GM23338 (cell line): ENCODE measurements at regions not wholly inside any gene's neighbourhood (a gene's known extent, or its start where the extent isn't known, plus 50 kb on each side); places are given as distances from the start of the nearest gene placed in this dataset.

Experiments used
- CREB1 ChIP-seq: fragments of 250-450 bp; sonication (Bioruptor Pico); IDR thresholded peaks from 2 replicates; pipeline ENCODE4 v1.5.0; 2020; ENCODE audit warnings: low read depth, mild to moderate bottlenecking, moderate library complexity
- EZH2 ChIP-seq: fragments of 200-600 bp; sonication (generic); IDR thresholded peaks from one replicate; pipeline ENCODE4 v1.8.0; 2017; ENCODE audit warnings: antibody characterized with exemption, mild to moderate bottlenecking, low read depth; ENCODE audit not compliant: unreplicated experiment
- EZH2phosphoT487 ChIP-seq: fragments of 200-600 bp; sonication (generic); IDR thresholded peaks from one replicate; pipeline ENCODE4 v1.8.1; 2018; ENCODE audit warnings: antibody characterized with exemption; ENCODE audit not compliant: unreplicated experiment
- POLR2AphosphoS5 ChIP-seq: IDR thresholded peaks from 2 replicates; pipeline ENCODE4 v1.6.1; 2016; ENCODE audit warnings: antibody characterized with exemption, low read depth
- ZNF114 ChIP-seq: fragments of 250-450 bp; sonication (Bioruptor Pico); IDR thresholded peaks from 2 replicates; pipeline ENCODE4 v1.5.0; 2020; ENCODE audit warnings: mild to moderate bottlenecking, moderate library complexity
- ZNF331 ChIP-seq: fragments of 250-450 bp; sonication (Bioruptor Pico); IDR thresholded peaks from 2 replicates; pipeline ENCODE4 v1.5.0; 2020; ENCODE audit warnings: low read depth, mild to moderate bottlenecking, moderate library complexity
- TF ChIP-seq, protein P1 (sequence below), 2 experiments: fragments of 200-600 bp in 1 of 2; sonication (generic) in 1 of 2; conservative IDR thresholded peaks; 2 replicates each; pipeline versions ENCODE4 v1.5.1 to v1.6.1; 2016 to 2017; ENCODE audit warnings: antibody characterized with exemption in 2 of 2, low read depth in 2 of 2, mild to moderate bottlenecking in 2 of 2, moderate library complexity in 1 of 2
- TF ChIP-seq, protein P2 (sequence below): IDR thresholded peaks from one replicate; pipeline ENCODE4 v1.6.1; 2018; ENCODE audit warnings: antibody characterized with exemption; ENCODE audit not compliant: unreplicated experiment
- TF ChIP-seq, protein P3 (sequence below): IDR thresholded peaks from 2 replicates; pipeline ENCODE4 v1.6.1; 2016; ENCODE audit warnings: antibody characterized with exemption

DNA sequence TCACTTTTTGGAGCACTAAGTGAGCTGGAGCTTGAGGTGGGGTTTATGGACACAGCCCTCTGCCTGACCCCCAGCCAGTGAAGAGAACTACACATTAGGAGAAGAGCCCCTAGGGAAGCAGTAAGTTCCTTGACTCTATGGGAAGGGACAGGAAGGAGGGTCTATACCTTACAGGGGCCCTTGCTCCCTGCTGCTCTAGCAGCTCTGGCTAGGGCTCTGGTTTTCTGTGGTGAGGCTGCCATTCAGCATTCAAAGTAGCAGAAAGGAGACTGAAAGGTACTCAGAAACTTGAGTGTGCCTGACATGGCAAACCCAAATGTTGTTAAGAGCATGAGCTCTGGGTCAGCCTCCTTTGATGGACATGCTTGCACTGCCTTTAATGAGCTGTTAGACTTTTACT lies 144.0 kb upstream of the KIT start:
- TF ChIP-seq, protein P1, sequence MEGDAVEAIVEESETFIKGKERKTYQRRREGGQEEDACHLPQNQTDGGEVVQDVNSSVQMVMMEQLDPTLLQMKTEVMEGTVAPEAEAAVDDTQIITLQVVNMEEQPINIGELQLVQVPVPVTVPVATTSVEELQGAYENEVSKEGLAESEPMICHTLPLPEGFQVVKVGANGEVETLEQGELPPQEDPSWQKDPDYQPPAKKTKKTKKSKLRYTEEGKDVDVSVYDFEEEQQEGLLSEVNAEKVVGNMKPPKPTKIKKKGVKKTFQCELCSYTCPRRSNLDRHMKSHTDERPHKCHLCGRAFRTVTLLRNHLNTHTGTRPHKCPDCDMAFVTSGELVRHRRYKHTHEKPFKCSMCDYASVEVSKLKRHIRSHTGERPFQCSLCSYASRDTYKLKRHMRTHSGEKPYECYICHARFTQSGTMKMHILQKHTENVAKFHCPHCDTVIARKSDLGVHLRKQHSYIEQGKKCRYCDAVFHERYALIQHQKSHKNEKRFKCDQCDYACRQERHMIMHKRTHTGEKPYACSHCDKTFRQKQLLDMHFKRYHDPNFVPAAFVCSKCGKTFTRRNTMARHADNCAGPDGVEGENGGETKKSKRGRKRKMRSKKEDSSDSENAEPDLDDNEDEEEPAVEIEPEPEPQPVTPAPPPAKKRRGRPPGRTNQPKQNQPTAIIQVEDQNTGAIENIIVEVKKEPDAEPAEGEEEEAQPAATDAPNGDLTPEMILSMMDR (conservative IDR thresholded peaks at IDR 0.05; ENCODE audit: low read depth in 2 of 2), result no peak
- TF ChIP-seq EZH2phosphoT487 (no peak), POLR2AphosphoS5 (no peak), EZH2 (no peak), ZNF331 (no peak), ZNF114 (CRISPR knock-in tag) (no peak), CREB1 (CRISPR knock-in tag) (no peak)
- TF ChIP-seq, protein P2, sequence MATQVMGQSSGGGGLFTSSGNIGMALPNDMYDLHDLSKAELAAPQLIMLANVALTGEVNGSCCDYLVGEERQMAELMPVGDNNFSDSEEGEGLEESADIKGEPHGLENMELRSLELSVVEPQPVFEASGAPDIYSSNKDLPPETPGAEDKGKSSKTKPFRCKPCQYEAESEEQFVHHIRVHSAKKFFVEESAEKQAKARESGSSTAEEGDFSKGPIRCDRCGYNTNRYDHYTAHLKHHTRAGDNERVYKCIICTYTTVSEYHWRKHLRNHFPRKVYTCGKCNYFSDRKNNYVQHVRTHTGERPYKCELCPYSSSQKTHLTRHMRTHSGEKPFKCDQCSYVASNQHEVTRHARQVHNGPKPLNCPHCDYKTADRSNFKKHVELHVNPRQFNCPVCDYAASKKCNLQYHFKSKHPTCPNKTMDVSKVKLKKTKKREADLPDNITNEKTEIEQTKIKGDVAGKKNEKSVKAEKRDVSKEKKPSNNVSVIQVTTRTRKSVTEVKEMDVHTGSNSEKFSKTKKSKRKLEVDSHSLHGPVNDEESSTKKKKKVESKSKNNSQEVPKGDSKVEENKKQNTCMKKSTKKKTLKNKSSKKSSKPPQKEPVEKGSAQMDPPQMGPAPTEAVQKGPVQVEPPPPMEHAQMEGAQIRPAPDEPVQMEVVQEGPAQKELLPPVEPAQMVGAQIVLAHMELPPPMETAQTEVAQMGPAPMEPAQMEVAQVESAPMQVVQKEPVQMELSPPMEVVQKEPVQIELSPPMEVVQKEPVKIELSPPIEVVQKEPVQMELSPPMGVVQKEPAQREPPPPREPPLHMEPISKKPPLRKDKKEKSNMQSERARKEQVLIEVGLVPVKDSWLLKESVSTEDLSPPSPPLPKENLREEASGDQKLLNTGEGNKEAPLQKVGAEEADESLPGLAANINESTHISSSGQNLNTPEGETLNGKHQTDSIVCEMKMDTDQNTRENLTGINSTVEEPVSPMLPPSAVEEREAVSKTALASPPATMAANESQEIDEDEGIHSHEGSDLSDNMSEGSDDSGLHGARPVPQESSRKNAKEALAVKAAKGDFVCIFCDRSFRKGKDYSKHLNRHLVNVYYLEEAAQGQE, result no peak
- TF ChIP-seq, protein P3, sequence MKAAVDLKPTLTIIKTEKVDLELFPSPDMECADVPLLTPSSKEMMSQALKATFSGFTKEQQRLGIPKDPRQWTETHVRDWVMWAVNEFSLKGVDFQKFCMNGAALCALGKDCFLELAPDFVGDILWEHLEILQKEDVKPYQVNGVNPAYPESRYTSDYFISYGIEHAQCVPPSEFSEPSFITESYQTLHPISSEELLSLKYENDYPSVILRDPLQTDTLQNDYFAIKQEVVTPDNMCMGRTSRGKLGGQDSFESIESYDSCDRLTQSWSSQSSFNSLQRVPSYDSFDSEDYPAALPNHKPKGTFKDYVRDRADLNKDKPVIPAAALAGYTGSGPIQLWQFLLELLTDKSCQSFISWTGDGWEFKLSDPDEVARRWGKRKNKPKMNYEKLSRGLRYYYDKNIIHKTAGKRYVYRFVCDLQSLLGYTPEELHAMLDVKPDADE, result no peak
